ENCODE measurements at regions not wholly inside any gene's neighbourhood (a gene's known extent, or its start where the extent isn't known, plus 50 kb on each side); places are given as distances from the start of the nearest gene placed in this dataset.

- Mint-ChIP-seq H3K4me1 (no peaks in the 10 kb centered on the region), H3K9me3 (ENCODE audit: low read depth) (no peaks in the 10 kb centered on the region), H3K27ac (no peak overlapping the region), H3K4me3 (no peak overlapping the region), H3K27me3 (peaks cover 6% of the 10 kb centered on the region), H3K36me3 (no peaks in the 10 kb centered on the region)
- DNase-seq (no peak), ATAC-seq (no peak)
- CTCF ChIA-PET, result no interaction called here
These were observed 149.7 kb upstream of the ARID1B start for GRCh38 chr6:156627524-156627923.

- Mint-ChIP-seq H3K4me1 (no peaks in the 10 kb centered on the region), H3K4me3 (no peak overlapping the region), H3K27me3 (peaks cover 10% of the 10 kb centered on the region), H3K27ac (no peak overlapping the region), H3K9me3 (ENCODE audit: low read depth) (no peaks in the 10 kb centered on the region), H3K36me3 (no peaks in the 10 kb centered on the region)
- CTCF ChIA-PET, result no interaction called here
- DNase-seq (no peak), ATAC-seq (no peak)
These were observed 155.0 kb upstream of the ARID1B start for GRCh38 chr6:156622185-156622584.

- Mint-ChIP-seq H3K36me3 (no peaks in the 10 kb centered on the region), H3K4me3 (no peak overlapping the region), H3K27me3 (peaks cover 10% of the 10 kb centered on the region), H3K9me3 (ENCODE audit: low read depth) (no peaks in the 10 kb centered on the region), H3K27ac (no peak overlapping the region), H3K4me1 (no peaks in the 10 kb centered on the region)
- DNase-seq (no peak), ATAC-seq (no peak)
- CTCF ChIA-PET, result no interaction called here
These were observed 156.8 kb upstream of the ARID1B start for GRCh38 chr6:156620331-156620730.

GRCh38 chr6:156618600-156619205 is 158.5 kb upstream of the ARID1B start:
- peaks cover 4% of the 10 kb centered on the region for H3K9me3 Mint-ChIP-seq (ENCODE audit: low read depth)
- peaks cover 10% of the 10 kb centered on the region for H3K27me3 Mint-ChIP-seq
- H3K36me3 Mint-ChIP-seq, result no peaks in the 10 kb centered on the region
- H3K27ac Mint-ChIP-seq, result no peak overlapping the region
- no peak for ATAC-seq
- no peaks in the 10 kb centered on the region for H3K4me1 Mint-ChIP-seq
- H3K4me3 Mint-ChIP-seq, result no peak overlapping the region
- CTCF ChIA-PET, result no interaction called here
- DNase-seq, result no peak

- H3K27me3 Mint-ChIP-seq, result peaks cover 5% of the 10 kb centered on the region
- H3K36me3 Mint-ChIP-seq, result no peaks in the 10 kb centered on the region
- ATAC-seq, result no peak
- peaks cover 4% of the 10 kb centered on the region for H3K9me3 Mint-ChIP-seq (ENCODE audit: low read depth)
- no peak overlapping the region for H3K4me3 Mint-ChIP-seq
- DNase-seq, result no peak
- no peaks in the 10 kb centered on the region for H3K4me1 Mint-ChIP-seq
- no peak overlapping the region for H3K27ac Mint-ChIP-seq
- CTCF ChIA-PET, result no interaction called here
These were observed 159.2 kb upstream of the ARID1B start for GRCh38 chr6:156617941-156618340.

- CTCF ChIA-PET, result no interaction called here
- Mint-ChIP-seq H3K27me3 (peaks cover 3% of the 10 kb centered on the region), H3K27ac (no peak overlapping the region), H3K9me3 (ENCODE audit: low read depth) (peaks cover 6% of the 10 kb centered on the region), H3K36me3 (peaks cover 2% of the 10 kb centered on the region), H3K4me3 (no peak overlapping the region), H3K4me1 (no peaks in the 10 kb centered on the region)
- DNase-seq (no peak), ATAC-seq (no peak)
These were observed 159.8 kb upstream of the ARID1B start for GRCh38 chr6:156617376-156617775.

- ATAC-seq (no peak), DNase-seq (no peak)
- no peaks in the 10 kb centered on the region for H3K27me3 Mint-ChIP-seq
- H3K27ac Mint-ChIP-seq, result no peak overlapping the region
- H3K9me3 Mint-ChIP-seq (ENCODE audit: low read depth), result peaks cover 11% of the 10 kb centered on the region
- CTCF ChIA-PET, result no interaction called here
- H3K36me3 Mint-ChIP-seq, result peaks cover 2% of the 10 kb centered on the region
- H3K4me1 Mint-ChIP-seq, result no peaks in the 10 kb centered on the region
- no peak overlapping the region for H3K4me3 Mint-ChIP-seq
These were observed 160.7 kb upstream of the ARID1B start for GRCh38 chr6:156616495-156616894.

- H3K27ac Mint-ChIP-seq, result no peak overlapping the region
- DNase-seq (no peak), ATAC-seq (no peak)
- no peak overlapping the region for H3K4me3 Mint-ChIP-seq
- peaks cover 11% of the 10 kb centered on the region for H3K9me3 Mint-ChIP-seq (ENCODE audit: low read depth)
- peaks cover 2% of the 10 kb centered on the region for H3K36me3 Mint-ChIP-seq
- no peaks in the 10 kb centered on the region for H3K27me3 Mint-ChIP-seq
- CTCF ChIA-PET, result no interaction called here
- H3K4me1 Mint-ChIP-seq, result no peaks in the 10 kb centered on the region
These were observed 163.2 kb upstream of the ARID1B start for GRCh38 chr6:156613996-156614395.

GRCh38 chr6:156612361-156612760 is 164.8 kb upstream of the ARID1B start:
- CTCF ChIA-PET, result no interaction called here
- Mint-ChIP-seq H3K27ac (no peak overlapping the region), H3K36me3 (peaks cover 2% of the 10 kb centered on the region), H3K4me1 (no peaks in the 10 kb centered on the region), H3K27me3 (peaks cover 3% of the 10 kb centered on the region), H3K9me3 (ENCODE audit: low read depth) (peaks cover 11% of the 10 kb centered on the region), H3K4me3 (no peak overlapping the region)
- no peak for ATAC-seq
- no peak for DNase-seq

- H3K4me3 Mint-ChIP-seq, result no peak overlapping the region
- H3K27me3 Mint-ChIP-seq, result peaks cover 8% of the 10 kb centered on the region
- H3K36me3 Mint-ChIP-seq, result no peaks in the 10 kb centered on the region
- H3K9me3 Mint-ChIP-seq (ENCODE audit: low read depth), result peaks cover 2% of the 10 kb centered on the region
- ATAC-seq, result no peak
- CTCF ChIA-PET, result no interaction called here
- no peak overlapping the region for H3K27ac Mint-ChIP-seq
- no peaks in the 10 kb centered on the region for H3K4me1 Mint-ChIP-seq
- DNase-seq, result no peak
These were observed 175.2 kb upstream of the ARID1B start for GRCh38 chr6:156602066-156602385.

- ATAC-seq, result no peak
- no peak overlapping the region for H3K27ac Mint-ChIP-seq
- peaks cover 2% of the 10 kb centered on the region for H3K9me3 Mint-ChIP-seq (ENCODE audit: low read depth)
- H3K4me1 Mint-ChIP-seq, result no peaks in the 10 kb centered on the region
- no peak for DNase-seq
- H3K4me3 Mint-ChIP-seq, result no peak overlapping the region
- peaks cover 4% of the 10 kb centered on the region for H3K27me3 Mint-ChIP-seq
- CTCF ChIA-PET, result no interaction called here
- H3K36me3 Mint-ChIP-seq, result no peaks in the 10 kb centered on the region
These were observed 175.8 kb upstream of the ARID1B start for GRCh38 chr6:156601152-156602065.

- H3K27ac Mint-ChIP-seq, result no peak overlapping the region
- peaks cover 4% of the 10 kb centered on the region for H3K27me3 Mint-ChIP-seq
- H3K4me3 Mint-ChIP-seq, result no peak overlapping the region
- no peaks in the 10 kb centered on the region for H3K36me3 Mint-ChIP-seq
- ATAC-seq, result no peak
- peaks cover 2% of the 10 kb centered on the region for H3K9me3 Mint-ChIP-seq (ENCODE audit: low read depth)
- no peaks in the 10 kb centered on the region for H3K4me1 Mint-ChIP-seq
- DNase-seq, result no peak
- CTCF ChIA-PET, result no interaction called here
These were observed 176.5 kb upstream of the ARID1B start for GRCh38 chr6:156600678-156601077.

- CTCF ChIA-PET, result no interaction called here
- ATAC-seq (no peak), DNase-seq (no peak)
- peaks cover 2% of the 10 kb centered on the region for H3K9me3 Mint-ChIP-seq (ENCODE audit: low read depth)
- H3K4me1 Mint-ChIP-seq, result no peaks in the 10 kb centered on the region
- H3K27me3 Mint-ChIP-seq, result peaks cover 4% of the 10 kb centered on the region
- H3K4me3 Mint-ChIP-seq, result no peak overlapping the region
- H3K27ac Mint-ChIP-seq, result no peak overlapping the region
- H3K36me3 Mint-ChIP-seq, result no peaks in the 10 kb centered on the region
These were observed 177.1 kb upstream of the ARID1B start for GRCh38 chr6:156599978-156600590.

- CTCF ChIA-PET, result no interaction called here
- no peaks in the 10 kb centered on the region for H3K36me3 Mint-ChIP-seq
- DNase-seq (no peak), ATAC-seq (no peak)
- H3K27me3 Mint-ChIP-seq, result peaks cover 4% of the 10 kb centered on the region
- no peak overlapping the region for H3K27ac Mint-ChIP-seq
- no peak overlapping the region for H3K4me3 Mint-ChIP-seq
- peaks cover 2% of the 10 kb centered on the region for H3K9me3 Mint-ChIP-seq (ENCODE audit: low read depth)
- no peaks in the 10 kb centered on the region for H3K4me1 Mint-ChIP-seq
These were observed 177.8 kb upstream of the ARID1B start for GRCh38 chr6:156599366-156599765.

Data from activated CD8-positive, alpha-beta memory T cell treated with anti-CD3 and anti-CD28 coated beads, Interleukin-2, amount 10 ng/mL, durations not matched to agents 7 days and 5 days (primary cell).